H4 (cell line): ENCODE measurements at regions not wholly inside any gene's neighbourhood (a gene's known extent, or its start where the extent isn't known, plus 50 kb on each side); places are given as distances from the start of the nearest gene placed in this dataset.
A peak's percentile ranks its signal among the peaks of the same experiment; 100 is the strongest.

Experiments used
- DNase-seq: peaks from one replicate; pipeline ENCODE4 v3.0.0-alpha.2; 2015; ENCODE audit warnings: low spot score

- no peak for DNase-seq
These were observed 122.3 kb upstream of the NR4A3 start for GRCh38 chr9:99699396-99699795.

GRCh38 chr9:99712214-99712613 lies 109.5 kb upstream of the NR4A3 start:
- no peak for DNase-seq

GRCh38 chr9:99713838-99714306 lies 107.8 kb upstream of the NR4A3 start:
- no peak for DNase-seq

GRCh38 chr9:99718631-99719030 lies 103.1 kb upstream of the NR4A3 start:
- no peak for DNase-seq

- DNase-seq, result peak; percentile 28
These were observed 101.1 kb upstream of the NR4A3 start for GRCh38 chr9:99720455-99721050.

GRCh38 chr9:99721898-99722297 lies 99.8 kb upstream of the NR4A3 start:
- no peak for DNase-seq

- no peak for DNase-seq
These were observed 98.8 kb upstream of the NR4A3 start for GRCh38 chr9:99722877-99723276.

- no peak for DNase-seq
These were observed 97.0 kb upstream of the NR4A3 start for GRCh38 chr9:99724640-99725039.

- DNase-seq, result no peak
These were observed 95.8 kb upstream of the NR4A3 start for GRCh38 chr9:99725852-99726251.

GRCh38 chr9:99726758-99727157 lies 94.9 kb upstream of the NR4A3 start:
- DNase-seq, result no peak

GRCh38 chr9:99730062-99730461 lies 91.6 kb upstream of the NR4A3 start:
- DNase-seq, result no peak

- no peak for DNase-seq
These were observed 89.7 kb upstream of the NR4A3 start for GRCh38 chr9:99731950-99732349.

- DNase-seq, result no peak
These were observed 89.0 kb upstream of the NR4A3 start for GRCh38 chr9:99732715-99733114.

GRCh38 chr9:99735041-99735440 lies 86.6 kb upstream of the NR4A3 start:
- no peak for DNase-seq

GRCh38 chr9:99736291-99736690 lies 85.4 kb upstream of the NR4A3 start:
- DNase-seq, result no peak

GRCh38 chr9:99737649-99738048 lies 84.0 kb upstream of the NR4A3 start:
- no peak for DNase-seq

- DNase-seq, result no peak
These were observed 78.7 kb upstream of the NR4A3 start for GRCh38 chr9:99743006-99743405.

GRCh38 chr9:99743455-99743854 lies 78.2 kb upstream of the NR4A3 start:
- DNase-seq, result no peak

- no peak for DNase-seq
These were observed 77.6 kb upstream of the NR4A3 start for GRCh38 chr9:99744132-99744531.

GRCh38 chr9:99745085-99745484 lies 76.6 kb upstream of the NR4A3 start:
- DNase-seq, result no peak

GRCh38 chr9:99746406-99746805 lies 75.3 kb upstream of the NR4A3 start:
- DNase-seq, result no peak

- no peak for DNase-seq
These were observed 73.4 kb upstream of the NR4A3 start for GRCh38 chr9:99748266-99748665.

GRCh38 chr9:99748676-99749075 lies 73.0 kb upstream of the NR4A3 start:
- no peak for DNase-seq

GRCh38 chr9:99749641-99750040 lies 72.0 kb upstream of the NR4A3 start:
- DNase-seq, result no peak
